Hematopoietic multipotent progenitor cell treated with erythropoietin and hydrocortisone succinate and interleukin-3 and kit ligand, for 15 days (in vitro differentiated cells): ENCODE measurements at regions not wholly inside any gene's neighbourhood (a gene's known extent, or its start where the extent isn't known, plus 50 kb on each side); places are given as distances from the start of the nearest gene placed in this dataset.

Source experiments
- DNase-seq: peaks from one replicate; pipeline ENCODE4 v3.0.0-alpha.2; 2015; ENCODE audit warnings: low spot score

GRCh38 chr10:78876449-78876848 is 192.3 kb upstream of the ZMIZ1 start:
- no peak for DNase-seq

GRCh38 chr10:78879621-78880020 is 189.1 kb upstream of the ZMIZ1 start:
- DNase-seq: no peak

GRCh38 chr10:78886129-78886528 is 182.6 kb upstream of the ZMIZ1 start:
- DNase-seq: no peak

- no peak for DNase-seq
Measured at GRCh38 chr10:78889536-78890063, 179.2 kb upstream of the ZMIZ1 start.

GRCh38 chr10:78890506-78890905 is 178.3 kb upstream of the ZMIZ1 start:
- no peak for DNase-seq

GRCh38 chr10:78891741-78892140 is 177.0 kb upstream of the ZMIZ1 start:
- no peak for DNase-seq

GRCh38 chr10:78892338-78893176 is 176.2 kb upstream of the ZMIZ1 start:
- no peak for DNase-seq

DNA sequence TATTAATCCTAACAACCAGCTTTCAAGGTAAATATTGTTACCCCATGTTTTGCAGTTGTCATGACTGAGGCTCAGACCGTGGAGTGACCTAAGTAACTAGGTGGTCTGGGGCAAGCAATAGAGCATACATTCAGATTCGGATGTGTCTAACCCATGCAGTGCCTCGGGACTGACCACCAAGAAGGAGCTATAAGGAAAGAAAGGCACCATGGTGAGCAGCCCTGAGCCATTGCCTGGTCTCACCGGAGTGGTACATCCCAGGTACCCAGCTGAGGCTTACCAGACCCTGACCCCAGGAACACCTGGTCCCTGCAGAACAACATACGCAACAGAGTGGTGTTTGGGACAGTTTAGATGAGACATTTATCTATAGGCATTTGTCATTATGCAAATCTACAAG is 175.5 kb upstream of the ZMIZ1 start:
- DNase-seq: no peak

- no peak for DNase-seq
Measured at GRCh38 chr10:78894089-78894840, 174.5 kb upstream of the ZMIZ1 start.

- no peak for DNase-seq
Measured at GRCh38 chr10:78894841-78895195, 173.9 kb upstream of the ZMIZ1 start.

- DNase-seq: no peak
Measured at GRCh38 chr10:78895469-78895868, 173.3 kb upstream of the ZMIZ1 start.

- DNase-seq: no peak
Measured at GRCh38 chr10:78896159-78896928, 172.4 kb upstream of the ZMIZ1 start.

DNA sequence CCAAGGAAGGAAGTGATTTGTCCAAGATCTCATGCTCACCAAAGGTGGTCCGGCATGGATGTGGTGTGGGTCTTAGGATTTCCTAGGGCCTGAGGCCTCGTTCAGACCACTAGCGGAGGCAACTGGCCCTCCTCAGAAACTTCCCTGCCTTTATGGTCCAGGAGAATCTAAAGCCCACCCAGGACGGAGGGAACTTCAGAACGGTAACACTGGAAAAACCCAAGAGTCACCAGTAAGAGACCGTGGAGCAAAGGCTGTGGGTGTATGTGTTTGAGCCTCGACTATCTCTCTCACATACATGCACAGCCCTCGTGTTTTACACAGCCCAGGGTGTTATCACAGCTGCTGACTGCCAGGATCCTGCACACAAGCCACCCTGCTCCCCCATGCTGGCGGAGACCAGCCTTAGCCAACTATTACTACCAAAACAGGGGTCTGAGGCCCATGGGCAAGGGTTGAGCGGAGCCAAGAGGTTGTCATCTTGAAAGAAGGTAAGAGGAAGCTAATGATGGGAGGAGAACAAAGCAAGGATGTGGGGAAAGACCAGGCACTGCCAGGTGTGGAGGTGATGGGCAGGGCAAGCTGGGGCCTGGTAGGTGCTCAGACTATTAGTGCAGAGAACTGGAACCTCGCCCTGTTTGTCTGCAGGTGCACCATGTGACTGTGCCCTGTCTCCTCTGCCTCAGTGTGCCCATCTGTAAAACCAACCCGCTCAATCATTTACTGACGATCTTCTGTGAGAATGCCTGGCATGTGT is 170.2 kb upstream of the ZMIZ1 start:
- DNase-seq: no peak

DNA sequence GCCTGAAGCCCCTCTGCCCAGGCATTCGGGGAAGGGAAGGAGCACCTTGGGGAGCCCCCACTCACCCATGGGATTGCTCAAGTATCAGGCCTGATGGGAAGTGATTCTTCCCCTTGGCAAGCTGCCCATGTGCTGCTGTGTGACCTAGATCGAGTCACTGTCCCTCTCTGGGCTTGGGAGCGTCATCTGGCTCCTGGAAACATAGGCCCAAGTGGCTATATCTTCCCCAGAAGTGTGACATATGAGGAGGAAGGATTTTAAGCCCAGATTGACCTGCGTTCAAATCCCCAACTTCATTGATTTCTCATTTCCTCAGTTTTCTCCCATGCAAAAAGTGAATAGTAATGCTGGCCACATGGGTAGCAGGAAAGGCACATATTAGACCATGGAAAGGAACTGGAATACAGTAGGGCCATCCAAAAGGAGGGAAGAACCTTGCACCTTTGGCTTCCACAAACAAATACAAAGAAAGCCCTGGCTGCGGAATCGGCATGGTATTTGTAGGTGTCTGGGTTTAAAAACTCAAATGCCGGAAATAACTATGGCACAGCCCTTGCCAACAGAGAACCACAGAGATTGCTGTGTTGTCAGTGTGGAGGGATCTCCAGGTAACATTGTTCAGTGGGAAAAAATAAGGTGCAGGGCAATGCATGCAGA is 169.5 kb upstream of the ZMIZ1 start:
- no peak for DNase-seq

DNA sequence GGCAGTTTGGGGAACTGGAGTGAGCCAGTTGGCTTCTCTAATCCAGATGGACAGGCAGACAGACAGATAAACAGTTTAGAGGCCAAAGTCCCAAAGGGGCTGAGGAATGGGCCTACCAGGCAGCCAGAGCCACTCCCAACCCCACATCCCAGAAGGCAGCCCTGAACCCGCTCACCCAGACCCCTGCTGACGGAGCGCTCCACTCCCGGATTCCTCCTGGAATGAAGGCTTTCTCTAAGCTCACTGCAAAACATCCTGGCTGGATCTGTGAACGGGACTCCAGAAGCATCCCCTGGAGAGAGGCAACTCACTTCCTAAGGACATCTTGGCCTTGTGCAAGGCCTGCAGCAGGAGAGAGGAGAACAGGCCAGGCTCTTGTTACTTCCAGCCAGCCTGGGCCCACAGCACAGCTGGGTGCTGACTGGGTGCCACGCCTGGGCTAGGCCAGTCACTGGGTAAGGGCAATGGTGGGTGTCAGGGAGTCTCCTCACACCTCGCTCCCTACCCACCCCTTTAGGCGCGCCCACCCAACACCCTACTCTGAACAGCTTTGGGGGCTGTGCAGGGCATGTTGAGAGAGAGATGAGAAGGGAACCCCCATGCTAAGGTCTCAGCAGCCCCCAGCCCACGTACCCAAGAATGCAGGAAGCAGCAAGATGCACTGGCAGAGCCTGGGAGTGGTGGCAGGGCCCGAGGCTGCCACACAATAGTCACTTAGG is 168.6 kb upstream of the ZMIZ1 start:
- DNase-seq: no peak

GRCh38 chr10:78900715-78901430 is 167.9 kb upstream of the ZMIZ1 start:
- no peak for DNase-seq

DNA sequence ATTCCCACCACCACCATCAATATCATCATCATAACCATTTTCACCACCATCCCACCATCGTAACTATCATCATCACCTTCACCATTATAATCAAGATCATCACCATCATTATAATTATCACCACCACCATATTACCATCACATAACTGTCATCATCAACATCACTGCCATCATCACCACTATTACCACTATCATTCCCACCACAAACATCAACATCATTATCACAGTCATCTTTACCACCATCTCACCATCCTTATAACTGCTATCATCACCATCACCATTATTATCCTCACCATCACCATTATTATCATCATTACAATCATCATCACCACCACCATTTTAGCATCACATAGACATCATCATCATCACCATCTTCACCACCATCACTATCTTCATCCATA is 167.1 kb upstream of the ZMIZ1 start:
- DNase-seq: no peak

DNA sequence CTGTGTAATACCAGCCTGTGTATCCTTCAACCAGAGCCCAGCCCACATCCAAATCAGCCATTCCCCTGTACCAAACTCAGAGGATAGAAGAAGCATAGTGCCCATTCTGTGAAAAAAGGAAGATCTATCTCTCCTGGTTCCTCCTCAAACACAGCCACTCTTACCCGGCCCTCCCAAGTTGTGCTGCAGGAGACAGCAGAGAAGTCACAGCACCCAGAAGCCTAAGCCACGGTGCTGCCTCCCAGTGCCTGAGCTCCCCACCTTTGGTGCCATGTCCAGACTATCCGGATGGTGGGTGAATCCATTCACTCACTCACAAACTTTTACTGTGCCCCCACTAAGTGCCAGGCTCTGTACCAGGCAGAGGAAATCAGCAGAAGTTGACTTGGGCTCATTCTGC is 166.0 kb upstream of the ZMIZ1 start:
- DNase-seq: no peak

DNA sequence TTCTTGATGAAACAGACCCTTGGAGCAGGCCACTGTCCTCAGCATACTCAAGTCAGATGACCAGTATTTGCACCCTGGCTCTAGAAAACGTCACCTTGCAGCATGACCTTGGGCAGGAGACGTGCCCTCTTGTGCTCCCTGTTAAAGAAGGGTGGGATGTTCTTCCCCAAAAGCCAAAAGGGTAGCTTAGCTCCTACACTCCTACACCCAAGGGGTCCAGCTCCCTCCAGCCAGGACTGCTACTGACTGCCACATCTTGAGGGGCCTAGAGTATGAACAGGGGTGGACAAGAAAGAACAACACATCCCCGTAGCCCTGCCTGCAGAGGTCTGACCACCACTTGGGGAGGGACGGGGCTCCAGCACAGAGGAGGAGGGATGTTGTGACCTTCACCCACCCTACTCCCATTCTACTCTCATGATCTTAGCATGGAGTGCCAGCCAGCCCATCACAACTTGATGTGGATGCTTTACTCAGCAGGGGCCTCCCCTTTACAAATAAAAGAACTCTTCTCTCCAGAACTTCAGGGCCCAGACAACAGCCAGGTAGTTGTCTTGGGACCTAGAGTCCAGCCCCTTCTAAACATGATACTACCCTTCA is 165.3 kb upstream of the ZMIZ1 start:
- DNase-seq: no peak

GRCh38 chr10:78904196-78904595 is 164.6 kb upstream of the ZMIZ1 start:
- DNase-seq: no peak
